Adrenal gland (tissue), 9 donors: ENCODE measurements at regions not wholly inside any gene's neighbourhood (a gene's known extent, or its start where the extent isn't known, plus 50 kb on each side); places are given as distances from the start of the nearest gene placed in this dataset.

Experiments used
- DNase-seq, 7 donors: peaks; one replicate each; pipeline ENCODE4 v3.0.0-alpha.2; 2019 to 2020
- H3K27ac ChIP-seq, 5 donors: fragments of 200-600 bp; sonication (generic) in 4 of 5; 1 replicate in 3 of 5; 2 replicates in 2 of 5; pipeline versions ENCODE4 v1.5.1 to v1.8.0; 2016 to 2020; ENCODE audit warnings: mild to moderate bottlenecking in 1 of 5
- H3K27me3 ChIP-seq: fragments of 200-600 bp; 2 replicates; pipeline ENCODE4 v1.8.0; 2021
- H3K36me3 ChIP-seq, 2 donors: fragments of 200-600 bp; replicated peaks in 1 of 2; 1 replicate in 1 of 2; 2 replicates in 1 of 2; pipeline versions ENCODE4 v1.5.1 to v1.8.0; 2018 to 2022
- H3K4me1 ChIP-seq, 2 donors: fragments of 200-600 bp; replicated peaks in 1 of 2; 1 replicate in 1 of 2; 2 replicates in 1 of 2; pipeline versions ENCODE4 v1.5.1 to v1.8.0; 2018 to 2021
- H3K4me3 ChIP-seq, 4 donors: fragments of 200-600 bp; sonication (generic) in 3 of 4; one replicate each; pipeline ENCODE4 v1.5.1; 2016 to 2018
- H3K9me3 ChIP-seq, 3 donors: fragments of 200-600 bp; sonication (generic) in 1 of 3; replicated peaks in 1 of 3; 1 replicate in 2 of 3; 2 replicates in 1 of 3; pipeline versions ENCODE4 v1.5.1 to v1.8.0; 2016 to 2021
- POLR2A ChIP-seq, 2 donors: fragments of 450-650 bp; IDR thresholded peaks; one replicate each; pipeline ENCODE4 v1.6.1; 2017; ENCODE audit warnings: antibody characterized with exemption in 2 of 2, mild to moderate bottlenecking in 2 of 2, moderate library complexity in 1 of 2
- WGBS, 4 donors: extraction: QIAGEN DNeasy Blood & Tissue Kit in 2 of 4; methylation state at CpG; one replicate each; pipeline versions ENCODE4 v1.1.5 to v1.1.7; 2013 to 2017; 5-methylcytosine and 5-hydroxymethylcytosine counted together
- intact Hi-C, 2 donors: fragments of 100-400 bp; cut with DNase I; formaldehyde crosslinking; loops; one replicate each; pipeline versions ENCODE4 v1.14.1 to v1.15.0; 2022 to 2023
- TF ChIP-seq, protein P1 (sequence below), 6 experiments: fragments of 450-650 bp in 4 of 6; fragments of 200-600 bp in 2 of 6; sonication (generic) in 1 of 6; IDR thresholded peaks; 1 replicate in 5 of 6; 2 replicates in 1 of 6; pipeline versions ENCODE4 v1.5.1 to v1.8.0; 2016 to 2021; ENCODE audit warnings: antibody characterized with exemption in 6 of 6, mild to moderate bottlenecking in 2 of 6, moderate library complexity in 1 of 6
- donor health status: healthy with polysubstance abuse.
- donor health status: Bipolar disorder and iron deficiency.
- donor health status: DM: yes; HTN: yes; CAD: no.
- donor health status: DM: no; HTN: no; CAD: no.
- donor health status: DM: no; HTN: no; CAD: no.

DNA sequence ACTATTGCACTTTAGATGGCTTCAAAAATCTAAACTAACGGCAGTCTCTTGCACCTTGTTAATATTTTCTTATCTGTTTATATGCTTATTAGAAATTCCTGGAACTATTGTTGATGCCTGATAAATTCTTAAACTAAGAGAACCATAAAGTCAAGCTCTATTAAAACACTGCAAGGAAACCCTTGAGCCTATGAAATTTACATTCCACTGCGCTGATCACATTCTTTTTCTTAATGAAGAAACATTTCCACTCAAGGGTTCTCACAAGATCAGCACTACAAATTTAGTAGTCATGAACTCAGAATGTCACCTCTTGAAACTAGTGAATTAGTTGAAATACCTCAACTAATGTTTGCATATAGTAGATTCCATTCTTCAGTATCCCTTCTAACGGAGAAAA, 331.8 kb upstream of the SLC8A1 start:
- no peak for TF ChIP-seq POLR2A (IDR thresholded peaks at IDR 0.05)
- TF ChIP-seq, protein P1, sequence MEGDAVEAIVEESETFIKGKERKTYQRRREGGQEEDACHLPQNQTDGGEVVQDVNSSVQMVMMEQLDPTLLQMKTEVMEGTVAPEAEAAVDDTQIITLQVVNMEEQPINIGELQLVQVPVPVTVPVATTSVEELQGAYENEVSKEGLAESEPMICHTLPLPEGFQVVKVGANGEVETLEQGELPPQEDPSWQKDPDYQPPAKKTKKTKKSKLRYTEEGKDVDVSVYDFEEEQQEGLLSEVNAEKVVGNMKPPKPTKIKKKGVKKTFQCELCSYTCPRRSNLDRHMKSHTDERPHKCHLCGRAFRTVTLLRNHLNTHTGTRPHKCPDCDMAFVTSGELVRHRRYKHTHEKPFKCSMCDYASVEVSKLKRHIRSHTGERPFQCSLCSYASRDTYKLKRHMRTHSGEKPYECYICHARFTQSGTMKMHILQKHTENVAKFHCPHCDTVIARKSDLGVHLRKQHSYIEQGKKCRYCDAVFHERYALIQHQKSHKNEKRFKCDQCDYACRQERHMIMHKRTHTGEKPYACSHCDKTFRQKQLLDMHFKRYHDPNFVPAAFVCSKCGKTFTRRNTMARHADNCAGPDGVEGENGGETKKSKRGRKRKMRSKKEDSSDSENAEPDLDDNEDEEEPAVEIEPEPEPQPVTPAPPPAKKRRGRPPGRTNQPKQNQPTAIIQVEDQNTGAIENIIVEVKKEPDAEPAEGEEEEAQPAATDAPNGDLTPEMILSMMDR (IDR thresholded peaks at IDR 0.05) = no peak
- Histone ChIP-seq H3K27me3 (no peaks in the 10 kb centered on the region), H3K27ac (no peak overlapping the region), H3K36me3 (no peaks in the 10 kb centered on the region), H3K4me1 (no peaks in the 10 kb centered on the region), H3K9me3 (no peaks in the 10 kb centered on the region), H3K4me3 (no peak overlapping the region)
- intact Hi-C loops = no loop called here
- no peak for DNase-seq
- WGBS, 4 donors = 78 to 92% (median 87%) methylated on average over 3 of the region's 3 CpGs

DNA sequence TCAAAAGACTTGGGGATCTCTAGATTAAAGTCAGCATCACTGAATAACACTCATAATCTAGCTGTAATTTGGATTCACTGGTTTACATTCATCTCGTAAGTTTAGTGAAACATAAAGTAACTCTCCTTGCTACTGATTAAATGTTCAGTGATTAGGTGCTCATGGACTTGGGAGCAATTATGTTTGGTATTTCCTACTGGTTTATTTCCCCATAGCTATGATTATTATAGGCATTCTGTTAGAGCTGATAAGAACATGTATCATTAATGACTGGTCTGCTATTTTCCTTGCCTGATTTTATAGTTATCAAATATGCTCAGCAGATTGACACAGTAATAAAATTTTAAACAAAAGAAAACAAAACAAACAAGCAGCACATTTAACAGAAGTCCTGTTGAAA, 334.7 kb upstream of the SLC8A1 start:
- no peak for DNase-seq
- H3K36me3 ChIP-seq = no peaks in the 10 kb centered on the region
- H3K9me3 ChIP-seq = no peaks in the 10 kb centered on the region
- intact Hi-C loops = no loop called here
- TF ChIP-seq, protein P1 (IDR thresholded peaks at IDR 0.05) = no peak
- TF ChIP-seq POLR2A (IDR thresholded peaks at IDR 0.05) = no peak
- H3K27ac ChIP-seq = no peak overlapping the region
- no peak overlapping the region for H3K4me3 ChIP-seq
- no peaks in the 10 kb centered on the region for H3K27me3 ChIP-seq
- no peaks in the 10 kb centered on the region for H3K4me1 ChIP-seq
- WGBS, 4 donors = 78 to 87% (median 81%) methylated on average over 1 of the region's 1 CpG

DNA sequence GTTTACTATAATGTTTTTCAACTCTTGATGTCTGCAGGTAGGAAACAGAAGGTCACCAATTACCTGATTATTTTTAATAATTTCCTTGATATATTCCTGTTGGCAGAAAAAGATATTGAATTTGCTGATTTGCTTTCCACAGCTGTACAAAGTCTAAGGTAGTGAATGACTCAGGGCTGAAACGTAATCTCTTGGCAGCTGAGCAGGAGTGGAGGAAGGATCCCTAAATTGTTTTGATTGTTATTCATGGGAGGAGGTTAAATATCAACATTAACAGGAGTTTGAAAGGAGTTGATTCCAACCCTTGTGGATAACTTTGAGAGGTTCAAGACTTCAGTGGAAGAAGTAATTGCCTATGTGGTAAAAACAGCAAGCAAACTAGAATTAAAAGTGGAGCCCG, 345.2 kb upstream of the SLC8A1 start:
- Histone ChIP-seq H3K27ac (no peak overlapping the region), H3K27me3 (no peaks in the 10 kb centered on the region), H3K36me3 (no peaks in the 10 kb centered on the region), H3K9me3 (no peaks in the 10 kb centered on the region), H3K4me1 (no peaks in the 10 kb centered on the region), H3K4me3 (no peak overlapping the region)
- no peak for DNase-seq
- intact Hi-C loops = no loop called here
- TF ChIP-seq, protein P1 (IDR thresholded peaks at IDR 0.05) = no peak
- TF ChIP-seq POLR2A (IDR thresholded peaks at IDR 0.05) = no peak
- WGBS, 4 donors = 54 to 67% (median 59%) methylated on average over 2 of the region's 2 CpGs

DNA sequence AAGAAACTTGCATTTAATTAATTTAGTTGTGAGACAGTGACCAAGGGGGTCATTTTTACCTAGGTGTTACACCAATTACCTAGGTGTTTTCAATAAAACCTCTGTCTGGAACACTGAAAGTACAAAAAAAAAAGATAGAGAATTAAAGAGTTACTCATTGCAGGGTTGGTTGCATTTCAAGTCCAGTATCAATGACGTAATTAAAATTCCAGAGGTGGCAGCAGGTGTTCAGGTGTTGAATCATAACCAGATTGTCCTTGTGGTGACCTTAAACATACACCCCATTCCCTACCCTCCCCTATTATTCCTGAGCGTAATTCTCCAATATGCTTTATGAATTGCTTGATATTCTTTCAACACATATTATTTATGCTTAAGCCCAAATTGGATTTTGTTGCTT, 352.0 kb upstream of the SLC8A1 start:
- no peak for TF ChIP-seq POLR2A (IDR thresholded peaks at IDR 0.05)
- TF ChIP-seq, protein P1 (IDR thresholded peaks at IDR 0.05) = no peak
- H3K4me1 ChIP-seq = no peaks in the 10 kb centered on the region
- no peaks in the 10 kb centered on the region for H3K9me3 ChIP-seq
- DNase-seq = no peak
- no peaks in the 10 kb centered on the region for H3K36me3 ChIP-seq
- H3K27ac ChIP-seq = no peak overlapping the region
- H3K27me3 ChIP-seq = no peaks in the 10 kb centered on the region
- no peak overlapping the region for H3K4me3 ChIP-seq
- 65 to 74% (median 70%) methylated on average over 2 of the region's 2 CpGs for WGBS, 4 donors
- intact Hi-C loops = no loop called here
